A204.1 (cell line): ENCODE measurements at regions not wholly inside any gene's neighbourhood (a gene's known extent, or its start where the extent isn't known, plus 50 kb on each side); places are given as distances from the start of the nearest gene placed in this dataset.

ENCODE experiments used
- FAIRE-seq: peaks from 2 replicates; lab custom pipeline; 2012; peaks lifted over from hg19 to GRCh38; lab: Jason Lieb, UNC

- FAIRE-seq: no peak
Observed at GRCh38 chr6:140893432-140893831, 1239.3 kb upstream of the GJE1 start.

- no peak for FAIRE-seq
Observed at GRCh38 chr6:140879946-140880345, 1252.8 kb upstream of the GJE1 start.

- no peak for FAIRE-seq
Observed at GRCh38 chr6:140874066-140874465, 1258.7 kb upstream of the GJE1 start.

GRCh38 chr6:140872885-140873284 lies 1259.8 kb upstream of the GJE1 start:
- FAIRE-seq: no peak

- FAIRE-seq: no peak
Observed at GRCh38 chr6:140871911-140872310, 1260.8 kb upstream of the GJE1 start.

- FAIRE-seq: no peak
Observed at GRCh38 chr6:140867336-140867735, 1265.4 kb upstream of the GJE1 start.

- no peak for FAIRE-seq
Observed at GRCh38 chr6:140858381-140858971, 1274.2 kb upstream of the GJE1 start.

- no peak for FAIRE-seq
Observed at GRCh38 chr6:140857739-140858380, 1274.9 kb upstream of the GJE1 start.

- no peak for FAIRE-seq
Observed at GRCh38 chr6:140855520-140855919, 1277.2 kb upstream of the GJE1 start.

- FAIRE-seq: no peak
Observed at GRCh38 chr6:140854318-140854717, 1278.4 kb upstream of the GJE1 start.

- no peak for FAIRE-seq
Observed at GRCh38 chr6:140850438-140850837, 1282.3 kb upstream of the GJE1 start.

- no peak for FAIRE-seq
Observed at GRCh38 chr6:140849456-140849855, 1283.3 kb upstream of the GJE1 start.

- peak; percentile 83 for FAIRE-seq
Observed at GRCh38 chr6:140847262-140847645, 1285.5 kb upstream of the GJE1 start.

GRCh38 chr6:140846503-140847261 lies 1286.0 kb upstream of the GJE1 start:
- FAIRE-seq: no peak

GRCh38 chr6:140845701-140846100 lies 1287.0 kb upstream of the GJE1 start:
- FAIRE-seq: no peak

GRCh38 chr6:140844167-140844566 lies 1288.6 kb upstream of the GJE1 start:
- no peak for FAIRE-seq

GRCh38 chr6:140833408-140833807 lies 1299.3 kb upstream of the GJE1 start:
- no peak for FAIRE-seq

GRCh38 chr6:140830666-140831065 lies 1302.1 kb upstream of the GJE1 start:
- no peak for FAIRE-seq

GRCh38 chr6:140828856-140829255 lies 1303.9 kb upstream of the GJE1 start:
- no peak for FAIRE-seq

GRCh38 chr6:140827593-140827992 lies 1305.1 kb upstream of the GJE1 start:
- FAIRE-seq: no peak

- FAIRE-seq: no peak
Observed at GRCh38 chr6:140825731-140826130, 1307.0 kb upstream of the GJE1 start.

- FAIRE-seq: no peak
Observed at GRCh38 chr6:140824595-140824994, 1308.1 kb upstream of the GJE1 start.

GRCh38 chr6:140821196-140821595 lies 1311.5 kb upstream of the GJE1 start:
- no peak for FAIRE-seq

- no peak for FAIRE-seq
Observed at GRCh38 chr6:140817176-140817575, 1315.5 kb upstream of the GJE1 start.
